ENCODE measurements at regions not wholly inside any gene's neighbourhood (a gene's known extent, or its start where the extent isn't known, plus 50 kb on each side); places are given as distances from the start of the nearest gene placed in this dataset.

GRCh38 chr6:133759524-133759923 is 129.4 kb upstream of the TCF21 start:
- H3K4me1 ChIP-seq = no peaks in the 10 kb centered on the region
- intact Hi-C loops (cut with DNase I) = no loop called here
- no peak overlapping the region for H3K27ac ChIP-seq
- no peaks in the 10 kb centered on the region for H3K9me3 ChIP-seq
- DNase-seq = no peak
- no peaks in the 10 kb centered on the region for H3K36me3 ChIP-seq
- 72 to 82% methylated on average over 7 of the region's 7 CpGs for WGBS, 2 donors
- no peak overlapping the region for H3K4me3 ChIP-seq
- no peaks in the 10 kb centered on the region for H3K27me3 ChIP-seq
- TF ChIP-seq POLR2AphosphoS5 (IDR thresholded peaks at IDR 0.05) (no peak), EP300 (IDR thresholded peaks at IDR 0.05) (no peak), POLR2A (IDR thresholded peaks at IDR 0.05) (no peak), CTCF (IDR thresholded peaks at IDR 0.05) (no peak)

- intact Hi-C loops (cut with DNase I) = loop anchor here (10.0 kb wide), 1 partner anchor 123 kb away; the partner anchor contains the start of gene TCF21
- 14 to 51% methylated on average over 1 of the region's 1 CpG for WGBS, 2 donors
- H3K36me3 ChIP-seq = no peaks in the 10 kb centered on the region
- no peak for TF ChIP-seq CTCF (IDR thresholded peaks at IDR 0.05)
- TF ChIP-seq POLR2AphosphoS5 (IDR thresholded peaks at IDR 0.05) = peak in 1 of 4 donors; percentile 17
- H3K4me1 ChIP-seq = no peaks in the 10 kb centered on the region
- H3K27ac ChIP-seq = peak overlapping the region; percentile 22 to 72 (median 44)
- no peak overlapping the region for H3K4me3 ChIP-seq
- H3K9me3 ChIP-seq = no peaks in the 10 kb centered on the region
- no peak for DNase-seq
- no peaks in the 10 kb centered on the region for H3K27me3 ChIP-seq
These were observed 127.2 kb upstream of the TCF21 start for GRCh38 chr6:133761706-133762105.

GRCh38 chr6:133764008-133764753 is 124.7 kb upstream of the TCF21 start:
- Histone ChIP-seq H3K27me3 (no peaks in the 10 kb centered on the region), H3K36me3 (no peaks in the 10 kb centered on the region), H3K4me1 (peaks cover 0 to 4% (median 0%) of the 10 kb centered on the region in 4 donors), H3K27ac (peak overlapping the region; percentile 37 to 62 (median 48)), H3K4me3 (no peak overlapping the region), H3K9me3 (no peaks in the 10 kb centered on the region)
- 57 to 72% methylated on average over 2 of the region's 2 CpGs for WGBS, 2 donors
- DNase-seq = no peak
- intact Hi-C loops (cut with DNase I) = loop anchor here (10.0 kb wide), 1 partner anchor 121 kb away; the partner anchor contains the start of gene TCF21
- peak in 2 of 4 donors; percentile 26 to 51 for TF ChIP-seq POLR2AphosphoS5 (IDR thresholded peaks at IDR 0.05)
- TF ChIP-seq EP300 (IDR thresholded peaks at IDR 0.05) = no peak

GRCh38 chr6:133764754-133765208 is 124.1 kb upstream of the TCF21 start:
- intact Hi-C loops (cut with DNase I) = loop anchor here (10.0 kb wide), 1 partner anchor 120 kb away; the partner anchor contains the start of gene TCF21
- Histone ChIP-seq H3K4me1 (peaks cover 0 to 10% (median 1%) of the 10 kb centered on the region in 4 donors), H3K27ac (peak overlapping the region; percentile 37 to 62 (median 48)), H3K36me3 (no peaks in the 10 kb centered on the region), H3K4me3 (no peak overlapping the region), H3K9me3 (no peaks in the 10 kb centered on the region), H3K27me3 (no peaks in the 10 kb centered on the region)
- no peak for DNase-seq
- TF ChIP-seq POLR2A (IDR thresholded peaks at IDR 0.05) = no peak
- no peak for TF ChIP-seq EP300 (IDR thresholded peaks at IDR 0.05)
- TF ChIP-seq CTCF (IDR thresholded peaks at IDR 0.05) = no peak
- no peak for TF ChIP-seq POLR2AphosphoS5 (IDR thresholded peaks at IDR 0.05)
- WGBS, 2 donors = 17 to 29% methylated on average over 2 of the region's 2 CpGs

GRCh38 chr6:133767357-133767970 is 121.4 kb upstream of the TCF21 start:
- no peaks in the 10 kb centered on the region for H3K9me3 ChIP-seq
- H3K4me3 ChIP-seq = no peak overlapping the region
- intact Hi-C loops (cut with DNase I) = loop anchor here (10.0 kb wide), 1 partner anchor 117 kb away; the partner anchor contains the start of gene TCF21
- no peaks in the 10 kb centered on the region for H3K36me3 ChIP-seq
- no peak overlapping the region for H3K27ac ChIP-seq
- WGBS, 2 donors = 68 to 83% methylated on average over 3 of the region's 3 CpGs
- H3K4me1 ChIP-seq = peaks cover 0 to 10% (median 1%) of the 10 kb centered on the region in 4 donors
- no peaks in the 10 kb centered on the region for H3K27me3 ChIP-seq
- no peak for DNase-seq
- TF ChIP-seq POLR2AphosphoS5 (IDR thresholded peaks at IDR 0.05) (no peak), EP300 (IDR thresholded peaks at IDR 0.05) (no peak), POLR2A (IDR thresholded peaks at IDR 0.05) (no peak), CTCF (IDR thresholded peaks at IDR 0.05) (no peak)

All from sigmoid colon (tissue), 6 donors.